HT1080 (cell line): ENCODE measurements at regions not wholly inside any gene's neighbourhood (a gene's known extent, or its start where the extent isn't known, plus 50 kb on each side); places are given as distances from the start of the nearest gene placed in this dataset.

ENCODE experiments used
- DNase-seq: peaks from one replicate; pipeline ENCODE4 v3.0.0-alpha.2; 2015; ENCODE audit warnings: low read depth

DNA sequence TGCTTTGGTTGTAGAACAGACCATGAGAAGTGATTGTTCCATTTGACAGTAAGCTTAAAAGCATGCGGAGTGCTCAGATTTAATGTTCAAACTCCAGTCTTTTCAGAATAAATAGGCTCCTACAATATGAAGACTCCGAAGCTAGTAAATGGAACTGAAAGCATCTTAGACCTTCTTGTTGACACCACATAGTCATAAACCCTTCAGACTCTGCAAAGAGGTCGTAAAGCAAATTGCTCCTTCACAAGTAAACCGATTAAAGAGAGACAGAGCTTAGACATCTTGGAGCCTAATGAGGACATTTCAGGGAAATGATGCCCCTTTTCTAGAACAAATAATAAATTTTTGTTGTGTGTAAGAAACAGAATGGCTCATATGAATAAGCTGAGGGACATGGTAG, 511.0 kb upstream of the RIOK2 start:
- DNase-seq = no peak

DNA sequence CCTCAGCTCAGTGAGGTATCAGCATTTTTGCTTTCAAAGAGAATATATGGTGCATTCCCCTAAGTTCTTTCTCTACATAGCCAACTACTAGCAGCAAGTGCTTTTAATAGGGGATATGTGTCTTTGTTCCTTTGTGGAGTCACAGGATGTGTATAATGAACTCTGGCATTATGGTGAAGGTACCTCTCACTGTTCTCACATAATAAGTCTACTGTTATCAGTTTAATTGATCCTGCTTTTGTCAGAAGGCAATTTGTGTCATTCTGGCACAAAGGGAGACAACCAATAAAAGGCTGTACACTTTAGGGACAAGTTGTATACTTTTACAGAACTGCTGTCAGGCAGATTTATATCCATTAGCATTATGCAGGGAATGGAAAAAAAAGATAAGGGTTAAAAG, 531.4 kb upstream of the RIOK2 start:
- no peak for DNase-seq

- DNase-seq = peak; percentile 29
Observed at GRCh38 chr5:97726106-97726505, 543.1 kb upstream of the RIOK2 start.

GRCh38 chr5:97728920-97729319, 545.9 kb upstream of the RIOK2 start:
- no peak for DNase-seq

- DNase-seq = no peak
Observed at GRCh38 chr5:97729938-97730337, 546.9 kb upstream of the RIOK2 start.

DNA sequence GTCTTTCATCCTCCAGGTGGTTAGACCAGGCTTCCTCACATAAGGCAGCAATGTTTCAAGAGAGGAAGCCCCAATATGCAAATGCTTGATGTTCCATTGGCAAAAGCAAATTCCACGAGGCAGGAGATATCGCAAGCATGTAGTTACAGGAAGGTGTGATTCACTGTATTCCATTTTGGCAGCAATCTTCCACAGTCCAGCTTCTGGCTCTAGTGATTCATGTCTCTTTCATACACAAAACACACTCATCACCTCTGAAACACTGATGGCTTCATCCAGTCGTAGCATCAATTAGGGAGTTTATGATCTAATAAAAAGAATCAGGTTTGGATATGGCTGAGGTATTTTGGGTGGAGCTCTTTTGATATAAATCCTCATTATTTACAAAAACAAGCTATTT, 552.2 kb upstream of the RIOK2 start:
- DNase-seq = peak; percentile 85

- DNase-seq = no peak
Observed at GRCh38 chr5:97737608-97738007, 554.6 kb upstream of the RIOK2 start.

DNA sequence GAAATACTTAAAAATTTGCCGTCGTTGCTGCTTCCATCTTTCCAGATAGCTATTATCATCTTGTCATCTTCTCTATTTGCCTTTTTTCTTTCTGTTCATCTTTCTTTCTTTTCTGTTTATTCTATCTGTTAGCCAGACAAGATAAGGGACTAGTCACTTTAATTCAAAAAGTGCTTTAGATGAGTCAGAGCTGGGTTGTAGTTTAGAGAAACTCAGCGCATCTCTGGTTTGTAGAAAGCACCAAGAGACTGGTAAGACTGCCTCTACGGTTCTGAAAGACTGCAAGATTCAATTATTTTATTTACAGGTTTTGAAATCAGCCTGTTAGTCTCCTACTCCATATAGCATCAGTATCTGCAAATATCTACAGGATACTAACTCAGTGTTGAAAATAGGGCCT, 562.8 kb upstream of the RIOK2 start:
- DNase-seq = no peak

DNA sequence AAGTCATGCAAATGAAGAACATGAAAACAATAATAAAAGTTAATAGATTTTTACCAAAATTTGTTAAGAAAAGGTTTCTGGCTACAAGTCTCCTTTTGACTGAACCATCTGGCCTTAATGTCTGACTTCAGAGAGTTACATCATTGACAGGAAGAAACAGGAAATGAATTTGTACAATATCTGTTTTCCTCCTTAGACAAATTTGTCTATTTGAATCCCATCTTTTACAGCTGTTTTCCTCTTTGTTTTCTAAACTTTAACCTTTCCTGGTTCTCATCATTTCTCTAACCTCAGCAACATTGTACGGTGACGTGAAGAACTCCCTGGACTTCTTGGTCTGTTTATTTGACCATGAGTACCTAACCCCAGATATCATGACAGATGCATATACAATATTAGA, 567.5 kb upstream of the RIOK2 start:
- no peak for DNase-seq

GRCh38 chr5:97751540-97751939, 568.5 kb upstream of the RIOK2 start:
- DNase-seq = no peak

GRCh38 chr5:97752871-97753270, 569.8 kb upstream of the RIOK2 start:
- DNase-seq = peak; percentile 20

GRCh38 chr5:97762483-97762882, 579.4 kb upstream of the RIOK2 start:
- DNase-seq = no peak

- DNase-seq = peak; percentile 80
Observed at GRCh38 chr5:97764700-97765099, 581.7 kb upstream of the RIOK2 start.

GRCh38 chr5:97778451-97778850, 595.4 kb upstream of the RIOK2 start:
- no peak for DNase-seq

GRCh38 chr5:97788369-97788768, 605.3 kb upstream of the RIOK2 start:
- no peak for DNase-seq

GRCh38 chr5:97797994-97798451, 615.0 kb upstream of the RIOK2 start:
- DNase-seq = no peak

- DNase-seq = no peak
Observed at GRCh38 chr5:97801461-97801860, 618.4 kb upstream of the RIOK2 start.

DNA sequence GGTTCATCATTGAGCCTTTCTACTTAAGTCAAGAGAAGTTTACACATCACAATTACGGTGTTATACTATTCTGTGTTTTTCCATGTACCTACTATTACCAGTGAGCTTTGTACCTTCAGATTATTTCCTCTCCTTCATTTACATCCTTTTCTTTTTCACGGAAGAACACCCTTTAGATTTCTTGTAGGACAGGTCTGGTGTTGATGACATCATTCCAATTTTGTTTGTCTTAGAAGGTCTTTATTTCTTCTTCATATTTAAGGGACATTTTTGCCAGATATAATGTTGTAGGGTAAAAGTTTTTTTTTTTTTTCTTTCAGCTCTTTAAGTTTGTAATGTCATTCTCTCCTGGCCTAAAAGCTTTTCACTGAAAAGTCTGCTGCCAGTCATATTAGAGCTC, 637.1 kb upstream of the RIOK2 start:
- no peak for DNase-seq

DNA sequence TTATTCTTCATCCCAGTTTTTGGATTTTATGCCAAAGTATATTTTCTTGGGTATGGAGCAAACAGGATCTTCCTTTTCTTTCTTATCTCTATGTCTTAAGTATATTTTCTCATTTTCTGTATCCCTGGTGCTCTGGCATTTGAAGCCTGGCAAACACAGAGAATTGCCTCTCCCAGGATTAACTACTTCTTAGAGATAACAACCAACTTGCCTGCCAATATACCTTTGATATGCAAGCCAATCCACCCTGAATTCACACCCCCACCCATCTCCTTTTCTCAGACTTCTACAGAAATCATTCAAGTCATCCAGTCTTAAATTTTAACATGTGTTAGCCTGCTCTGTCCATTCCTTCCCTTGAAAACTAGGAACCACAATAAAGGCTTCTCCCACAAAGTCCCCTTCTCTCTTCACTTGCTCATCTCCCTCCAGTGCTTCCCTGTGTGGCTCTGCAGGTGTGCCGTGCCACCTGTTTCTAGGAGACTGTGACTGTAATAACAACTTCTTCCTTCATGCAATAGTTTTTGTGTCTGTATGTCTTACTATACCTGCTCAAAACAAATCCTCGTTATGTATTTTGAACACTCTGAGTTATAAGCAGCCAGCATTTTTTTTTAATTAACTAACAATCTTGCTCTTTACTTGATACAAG, 649.7 kb upstream of the RIOK2 start:
- no peak for DNase-seq

GRCh38 chr5:97834561-97834960, 651.5 kb upstream of the RIOK2 start:
- no peak for DNase-seq

- no peak for DNase-seq
Observed at GRCh38 chr5:97835112-97835511, 652.1 kb upstream of the RIOK2 start.

DNA sequence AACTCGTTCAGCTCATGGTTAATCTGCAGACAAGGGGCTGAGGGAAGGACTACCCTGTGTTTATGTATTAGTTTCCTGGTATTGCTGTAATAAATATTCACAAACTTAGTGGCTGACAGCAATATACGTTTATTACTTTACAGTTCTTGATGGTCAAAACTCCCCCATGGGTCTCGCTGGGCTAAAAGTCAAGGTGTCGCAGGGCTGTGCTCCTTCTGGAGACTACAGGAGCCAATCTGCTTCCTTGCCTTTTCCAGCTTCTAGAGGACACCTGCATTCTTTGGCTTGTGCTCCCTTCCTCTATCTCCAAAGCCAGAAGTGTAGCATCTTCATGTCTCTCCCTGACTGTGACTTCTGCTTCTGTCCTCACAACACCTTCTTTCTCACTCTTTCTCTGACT, 653.8 kb upstream of the RIOK2 start:
- DNase-seq = no peak

GRCh38 chr5:97838214-97838613, 655.2 kb upstream of the RIOK2 start:
- peak; percentile 96 for DNase-seq
